ENCODE measurements at regions not wholly inside any gene's neighbourhood (a gene's known extent, or its start where the extent isn't known, plus 50 kb on each side); places are given as distances from the start of the nearest gene placed in this dataset.

GRCh38 chr13:61700620-61701019 lies 285.0 kb upstream of the PCDH20 start:
- no peaks in the 10 kb centered on the region for H3K4me1 Mint-ChIP-seq (ENCODE audit: low read depth)
- ChIA-PET POLR2A (no interaction called here), CTCF (no interaction called here)
- no peaks in the 10 kb centered on the region for H3K36me3 Mint-ChIP-seq (ENCODE audit: low read depth)
- H3K36me3 ChIP-seq (ENCODE audit: insufficient read depth, low read length), result no peaks in the 10 kb centered on the region
- ATAC-seq (ENCODE audit: poor library complexity) (no peak), DNase-seq (no peak)
- no peaks in the 10 kb centered on the region for H3K9me3 ChIP-seq (ENCODE audit: control insufficient read depth in 1 of 2, insufficient read depth in 1 of 2, low read length in 2 of 2)
- H3K27ac Mint-ChIP-seq, result no peak overlapping the region
- H3K4me1 ChIP-seq (ENCODE audit: insufficient read depth, low read length), result no peaks in the 10 kb centered on the region
- no peak overlapping the region for H3K27ac ChIP-seq (ENCODE audit: low read depth in 1 of 2, low read length in 2 of 2)
- H3K4me3 Mint-ChIP-seq, result no peak overlapping the region
- no peaks in the 10 kb centered on the region for H3K27me3 Mint-ChIP-seq
- no peak overlapping the region for H3K4me3 ChIP-seq (ENCODE audit: low read length)
- TF ChIP-seq CTCF (IDR thresholded peaks at IDR 0.05), result no peak
- H3K9me3 Mint-ChIP-seq, result peaks cover 21% of the 10 kb centered on the region
- intact Hi-C loops (cut with DNase I, micrococcal nuclease), result no loop called here
- no peaks in the 10 kb centered on the region for H3K27me3 ChIP-seq (ENCODE audit: control insufficient read depth in 1 of 2, insufficient read depth in 2 of 2, low read length in 2 of 2)

- no peaks in the 10 kb centered on the region for H3K4me1 Mint-ChIP-seq (ENCODE audit: low read depth)
- H3K27me3 Mint-ChIP-seq, result no peaks in the 10 kb centered on the region
- ATAC-seq (ENCODE audit: poor library complexity) (no peak), DNase-seq (no peak)
- no peaks in the 10 kb centered on the region for H3K27me3 ChIP-seq (ENCODE audit: control insufficient read depth in 1 of 2, insufficient read depth in 2 of 2, low read length in 2 of 2)
- ChIA-PET CTCF (no interaction called here), POLR2A (no interaction called here)
- H3K27ac Mint-ChIP-seq, result no peak overlapping the region
- H3K9me3 Mint-ChIP-seq, result peaks cover 20% of the 10 kb centered on the region
- no peaks in the 10 kb centered on the region for H3K36me3 ChIP-seq (ENCODE audit: insufficient read depth, low read length)
- no peak overlapping the region for H3K27ac ChIP-seq (ENCODE audit: low read depth in 1 of 2, low read length in 2 of 2)
- intact Hi-C loops (cut with DNase I, micrococcal nuclease), result no loop called here
- no peaks in the 10 kb centered on the region for H3K9me3 ChIP-seq (ENCODE audit: control insufficient read depth in 1 of 2, insufficient read depth in 1 of 2, low read length in 2 of 2)
- H3K4me3 Mint-ChIP-seq, result no peak overlapping the region
- no peak for TF ChIP-seq CTCF (IDR thresholded peaks at IDR 0.05)
- H3K4me3 ChIP-seq (ENCODE audit: low read length), result no peak overlapping the region
- H3K36me3 Mint-ChIP-seq (ENCODE audit: low read depth), result no peaks in the 10 kb centered on the region
- H3K4me1 ChIP-seq (ENCODE audit: insufficient read depth, low read length), result no peaks in the 10 kb centered on the region
These were observed 284.5 kb upstream of the PCDH20 start for GRCh38 chr13:61700181-61700580.

- CTCF ChIA-PET, result no interaction called here
- POLR2A ChIA-PET, result no interaction called here
- H3K27ac Mint-ChIP-seq, result no peak overlapping the region
- Histone ChIP-seq H3K27ac (ENCODE audit: low read depth in 1 of 2, low read length in 2 of 2) (no peak overlapping the region), H3K27me3 (ENCODE audit: control insufficient read depth in 1 of 2, insufficient read depth in 2 of 2, low read length in 2 of 2) (no peaks in the 10 kb centered on the region), H3K9me3 (ENCODE audit: control insufficient read depth in 1 of 2, insufficient read depth in 1 of 2, low read length in 2 of 2) (no peaks in the 10 kb centered on the region), H3K4me1 (ENCODE audit: insufficient read depth, low read length) (no peaks in the 10 kb centered on the region), H3K36me3 (ENCODE audit: insufficient read depth, low read length) (no peaks in the 10 kb centered on the region), H3K4me3 (ENCODE audit: low read length) (no peak overlapping the region)
- H3K27me3 Mint-ChIP-seq, result no peaks in the 10 kb centered on the region
- H3K36me3 Mint-ChIP-seq (ENCODE audit: low read depth), result no peaks in the 10 kb centered on the region
- no peak for TF ChIP-seq CTCF (IDR thresholded peaks at IDR 0.05)
- H3K9me3 Mint-ChIP-seq, result peaks cover 19% of the 10 kb centered on the region
- DNase-seq (no peak), ATAC-seq (ENCODE audit: poor library complexity) (no peak)
- H3K4me1 Mint-ChIP-seq (ENCODE audit: low read depth), result no peaks in the 10 kb centered on the region
- no peak overlapping the region for H3K4me3 Mint-ChIP-seq
- intact Hi-C loops (cut with DNase I, micrococcal nuclease), result no loop called here
These were observed 281.0 kb upstream of the PCDH20 start for GRCh38 chr13:61696676-61697075.
